8988T (cell line): ENCODE measurements at regions not wholly inside any gene's neighbourhood (a gene's known extent, or its start where the extent isn't known, plus 50 kb on each side); places are given as distances from the start of the nearest gene placed in this dataset.

Experiments used
- DNase-seq: peaks from one replicate; pipeline ENCODE4 v3.0.0; 2011

GRCh38 chr6:167496707-167497106 is 171.8 kb downstream of the TTLL2 start:
- DNase-seq, result no peak

- DNase-seq, result no peak
Measured at GRCh38 chr6:167497428-167498056, 172.7 kb downstream of the TTLL2 start.

GRCh38 chr6:167499161-167499660 is 174.3 kb downstream of the TTLL2 start:
- no peak for DNase-seq

- no peak for DNase-seq
Measured at GRCh38 chr6:167500961-167501360, 176.1 kb downstream of the TTLL2 start.

- DNase-seq, result peak; percentile 65
Measured at GRCh38 chr6:167501831-167502385, 177.0 kb downstream of the TTLL2 start.

GRCh38 chr6:167502471-167502870 is 177.6 kb downstream of the TTLL2 start:
- DNase-seq, result no peak

- DNase-seq, result no peak
Measured at GRCh38 chr6:167504385-167504961, 179.6 kb downstream of the TTLL2 start.

GRCh38 chr6:167505199-167505598 is 180.3 kb downstream of the TTLL2 start:
- no peak for DNase-seq

GRCh38 chr6:167505782-167506181 is 180.9 kb downstream of the TTLL2 start:
- DNase-seq, result no peak

- no peak for DNase-seq
Measured at GRCh38 chr6:167506443-167507301, 181.8 kb downstream of the TTLL2 start.

- no peak for DNase-seq
Measured at GRCh38 chr6:167507376-167507945, 182.6 kb downstream of the TTLL2 start.

- DNase-seq, result no peak
Measured at GRCh38 chr6:167508919-167509852, 184.3 kb downstream of the TTLL2 start.

- DNase-seq, result no peak
Measured at GRCh38 chr6:167509853-167510220, 185.0 kb downstream of the TTLL2 start.

- DNase-seq, result no peak
Measured at GRCh38 chr6:167510648-167511047, 185.8 kb downstream of the TTLL2 start.

- no peak for DNase-seq
Measured at GRCh38 chr6:167512696-167513375, 187.9 kb downstream of the TTLL2 start.

- DNase-seq, result no peak
Measured at GRCh38 chr6:167513778-167514177, 188.9 kb downstream of the TTLL2 start.

GRCh38 chr6:167514524-167514923 is 189.6 kb downstream of the TTLL2 start:
- no peak for DNase-seq

GRCh38 chr6:167515873-167516507 is 191.1 kb downstream of the TTLL2 start:
- no peak for DNase-seq

- DNase-seq, result no peak
Measured at GRCh38 chr6:167517254-167517916, 192.5 kb downstream of the TTLL2 start.

- no peak for DNase-seq
Measured at GRCh38 chr6:167523426-167523825, 198.5 kb downstream of the TTLL2 start.
